GM19455 (cell line): ENCODE measurements at regions not wholly inside any gene's neighbourhood (a gene's known extent, or its start where the extent isn't known, plus 50 kb on each side); places are given as distances from the start of the nearest gene placed in this dataset.

Source experiments
- ATAC-seq: cut with Tn5 transposase; IDR thresholded peaks from one replicate; pipeline ENCODE4 v1.9.1; 2021; ENCODE audit not compliant: unreplicated experiment

- ATAC-seq: peak; percentile 43
Observed at GRCh38 chr1:212557739-212558692, 50.5 kb upstream of the ATF3 start.

- ATAC-seq: peak; percentile 91
Observed at GRCh38 chr1:212558693-212559480, 49.7 kb upstream of the ATF3 start.
